Esophagus muscularis mucosa (tissue), 4 donors: ENCODE measurements at regions not wholly inside any gene's neighbourhood (a gene's known extent, or its start where the extent isn't known, plus 50 kb on each side); places are given as distances from the start of the nearest gene placed in this dataset.

Experiments used
- DNase-seq: peaks from one replicate; pipeline ENCODE4 v3.0.0-alpha.2; 2017; ENCODE audit errors: extremely low spot score
- H3K27ac ChIP-seq, 4 donors: fragments of 200-600 bp; sonication (generic); replicated peaks in 1 of 4; 1 replicate in 3 of 4; 2 replicates in 1 of 4; pipeline ENCODE4 v1.5.1; 2016 to 2019; ENCODE audit warnings: mild to moderate bottlenecking in 1 of 4
- H3K27me3 ChIP-seq, 4 donors: fragments of 200-600 bp; sonication (generic); one replicate each; pipeline versions ENCODE4 v1.5.1 to v1.6.0; 2016 to 2019
- H3K36me3 ChIP-seq, 4 donors: fragments of 200-600 bp; sonication (generic); one replicate each; pipeline ENCODE4 v1.5.1; 2016 to 2019
- H3K4me1 ChIP-seq, 4 donors: fragments of 200-600 bp; sonication (generic); one replicate each; pipeline ENCODE4 v1.5.1; 2016 to 2019
- H3K4me3 ChIP-seq, 4 donors: fragments of 200-600 bp; sonication (generic); 1 replicate in 2 of 4; 2 replicates in 2 of 4; pipeline ENCODE4 v1.5.1; 2016 to 2019; ENCODE audit warnings: mild to moderate bottlenecking in 4 of 4, moderate library complexity in 1 of 4
- H3K9me3 ChIP-seq, 4 donors: fragments of 200-600 bp; sonication (generic); 1 replicate in 3 of 4; 2 replicates in 1 of 4; pipeline ENCODE4 v1.5.1; 2016 to 2019
- EP300 ChIP-seq: sonication (generic); formaldehyde crosslinking; IDR thresholded peaks from one replicate; pipeline ENCODE4 v1.6.1; 2017; ENCODE audit warnings: antibody characterized with exemption
- POLR2A ChIP-seq: fragments of 450-650 bp; IDR thresholded peaks from one replicate; pipeline ENCODE4 v1.6.1; 2017; ENCODE audit warnings: antibody characterized with exemption, moderate library complexity, mild to moderate bottlenecking, low read depth
- POLR2AphosphoS5 ChIP-seq, 2 donors: sonication (generic); formaldehyde crosslinking; IDR thresholded peaks; one replicate each; pipeline ENCODE4 v1.6.1; 2017; ENCODE audit warnings: antibody characterized with exemption in 2 of 2
- WGBS: methylation state at CpG from one replicate; pipeline ENCODE4 v1.1.5; 2018; 5-methylcytosine and 5-hydroxymethylcytosine counted together
- intact Hi-C: fragments of 100-400 bp; cut with DNase I; formaldehyde crosslinking; loops from one replicate; pipeline ENCODE4 v1.15.1; 2023
- TF ChIP-seq, protein P1 (sequence below), 3 experiments: fragments of 200-600 bp in 2 of 3; fragments of 450-650 bp in 1 of 3; sonication (generic) in 2 of 3; IDR thresholded peaks; one replicate each; pipeline ENCODE4 v1.5.1; 2017 to 2019; ENCODE audit warnings: antibody characterized with exemption in 3 of 3, mild to moderate bottlenecking in 2 of 3, moderate library complexity in 1 of 3

DNA sequence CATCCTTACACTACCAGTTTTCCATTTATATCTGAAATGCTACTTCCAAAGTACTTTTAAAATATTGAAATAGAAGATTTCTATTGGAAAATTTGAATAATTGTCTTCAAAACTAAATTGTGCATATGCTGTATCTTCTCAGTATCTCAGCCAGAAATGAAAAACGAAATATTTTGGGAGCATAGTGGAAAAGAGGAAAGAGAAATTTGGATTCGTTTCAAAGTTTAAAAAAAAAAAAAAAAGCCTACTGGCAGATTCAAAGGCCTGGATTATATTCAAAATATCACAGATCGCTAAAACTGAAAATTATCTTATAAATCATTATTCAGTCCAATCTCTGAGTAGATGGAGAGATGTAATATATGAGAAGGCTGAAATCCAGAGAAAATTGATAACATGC is 440.7 kb downstream of the TAF11L14 start:
- no peak for TF ChIP-seq EP300
- no peak for TF ChIP-seq POLR2AphosphoS5 (IDR thresholded peaks at IDR 0.05)
- no peak for TF ChIP-seq POLR2A
- TF ChIP-seq, protein P1, sequence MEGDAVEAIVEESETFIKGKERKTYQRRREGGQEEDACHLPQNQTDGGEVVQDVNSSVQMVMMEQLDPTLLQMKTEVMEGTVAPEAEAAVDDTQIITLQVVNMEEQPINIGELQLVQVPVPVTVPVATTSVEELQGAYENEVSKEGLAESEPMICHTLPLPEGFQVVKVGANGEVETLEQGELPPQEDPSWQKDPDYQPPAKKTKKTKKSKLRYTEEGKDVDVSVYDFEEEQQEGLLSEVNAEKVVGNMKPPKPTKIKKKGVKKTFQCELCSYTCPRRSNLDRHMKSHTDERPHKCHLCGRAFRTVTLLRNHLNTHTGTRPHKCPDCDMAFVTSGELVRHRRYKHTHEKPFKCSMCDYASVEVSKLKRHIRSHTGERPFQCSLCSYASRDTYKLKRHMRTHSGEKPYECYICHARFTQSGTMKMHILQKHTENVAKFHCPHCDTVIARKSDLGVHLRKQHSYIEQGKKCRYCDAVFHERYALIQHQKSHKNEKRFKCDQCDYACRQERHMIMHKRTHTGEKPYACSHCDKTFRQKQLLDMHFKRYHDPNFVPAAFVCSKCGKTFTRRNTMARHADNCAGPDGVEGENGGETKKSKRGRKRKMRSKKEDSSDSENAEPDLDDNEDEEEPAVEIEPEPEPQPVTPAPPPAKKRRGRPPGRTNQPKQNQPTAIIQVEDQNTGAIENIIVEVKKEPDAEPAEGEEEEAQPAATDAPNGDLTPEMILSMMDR (IDR thresholded peaks at IDR 0.05), result no peak
- no peaks in the 10 kb centered on the region for H3K36me3 ChIP-seq
- no peaks in the 10 kb centered on the region for H3K9me3 ChIP-seq
- H3K4me3 ChIP-seq, result no peak overlapping the region
- 40% methylated on average over 3 of the region's 3 CpGs for WGBS
- H3K27me3 ChIP-seq, result no peaks in the 10 kb centered on the region
- intact Hi-C loops, result no loop called here
- H3K27ac ChIP-seq, result no peak overlapping the region
- H3K4me1 ChIP-seq, result no peaks in the 10 kb centered on the region
- no peak for DNase-seq

DNA sequence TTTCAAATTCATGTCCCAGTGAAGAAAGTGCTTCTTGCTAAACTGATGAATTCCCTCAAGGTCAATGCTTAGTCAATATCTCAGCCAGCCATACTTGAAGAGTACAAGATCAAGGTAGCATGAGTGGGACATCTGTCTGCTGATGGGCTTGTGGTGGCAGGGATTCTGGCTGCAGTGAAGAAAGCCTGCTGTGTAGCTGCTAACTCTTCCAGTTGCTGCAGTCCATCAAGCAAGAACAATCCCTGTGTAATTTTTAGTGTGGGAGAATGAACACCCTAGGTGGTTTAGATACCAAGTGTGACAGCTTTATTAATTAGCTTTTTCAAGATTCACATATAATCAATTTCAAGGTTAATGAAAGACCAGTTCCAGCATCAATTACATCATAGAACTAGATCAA is 443.9 kb downstream of the TAF11L14 start:
- Histone ChIP-seq H3K27me3 (no peaks in the 10 kb centered on the region), H3K36me3 (no peaks in the 10 kb centered on the region), H3K4me3 (no peak overlapping the region), H3K4me1 (no peaks in the 10 kb centered on the region), H3K27ac (no peak overlapping the region), H3K9me3 (no peaks in the 10 kb centered on the region)
- no peak for DNase-seq
- intact Hi-C loops, result no loop called here
- TF ChIP-seq EP300 (no peak), POLR2A (no peak), POLR2AphosphoS5 (IDR thresholded peaks at IDR 0.05) (no peak)
- TF ChIP-seq, protein P1 (IDR thresholded peaks at IDR 0.05), result no peak

DNA sequence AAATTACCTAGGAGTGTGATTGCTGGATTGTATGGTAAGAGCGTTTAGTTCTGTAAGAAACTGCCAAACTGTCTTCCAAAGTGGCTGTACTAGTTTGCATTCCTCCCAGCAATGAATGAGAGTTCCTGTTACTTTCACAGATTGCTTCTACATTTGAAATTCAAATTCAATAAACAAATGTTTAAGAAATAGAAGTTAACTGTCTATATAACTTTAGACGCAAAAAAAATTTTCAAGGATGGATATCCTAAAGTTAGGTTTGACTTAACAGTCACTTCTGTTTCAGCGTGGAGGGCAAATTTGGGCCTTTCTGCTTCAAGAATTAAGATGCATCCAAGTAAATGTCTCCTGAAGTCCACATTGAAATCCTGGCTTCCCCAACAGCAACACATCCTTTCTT is 445.6 kb downstream of the TAF11L14 start:
- DNase-seq, result no peak
- Histone ChIP-seq H3K9me3 (no peaks in the 10 kb centered on the region), H3K4me3 (no peak overlapping the region), H3K36me3 (no peaks in the 10 kb centered on the region), H3K27me3 (no peaks in the 10 kb centered on the region), H3K27ac (no peak overlapping the region), H3K4me1 (no peaks in the 10 kb centered on the region)
- no peak for TF ChIP-seq POLR2A
- no peak for TF ChIP-seq POLR2AphosphoS5 (IDR thresholded peaks at IDR 0.05)
- TF ChIP-seq, protein P1 (IDR thresholded peaks at IDR 0.05), result no peak
- no peak for TF ChIP-seq EP300
- WGBS, result 89% methylated on average over 3 of the region's 3 CpGs
- intact Hi-C loops, result no loop called here

DNA sequence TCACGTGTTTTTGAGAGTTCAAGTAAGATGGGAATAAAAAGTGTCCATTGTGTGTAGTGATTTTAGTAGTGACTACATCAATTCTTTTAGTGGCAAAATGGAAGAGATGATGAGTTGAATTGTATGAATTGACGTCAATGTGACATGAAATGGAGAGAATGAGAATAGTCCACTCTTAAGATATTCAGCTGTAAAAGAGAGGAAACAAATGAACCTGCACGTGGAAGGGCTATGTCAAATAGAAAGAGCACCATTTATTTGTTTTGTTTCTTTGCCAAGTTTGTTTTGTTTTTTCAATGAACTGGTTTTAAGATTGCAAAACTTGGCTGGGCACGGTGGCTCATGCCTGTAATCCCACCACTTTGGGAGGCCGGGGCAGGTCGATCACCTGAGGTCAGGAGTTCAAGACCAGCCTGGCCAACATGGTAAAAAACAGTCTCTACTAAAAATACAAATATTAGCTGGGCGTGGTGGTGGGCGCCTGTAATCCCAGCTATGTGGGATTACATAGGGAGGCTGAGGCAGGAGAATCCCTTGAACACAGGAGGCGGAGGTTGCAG is 453.8 kb downstream of the TAF11L14 start:
- TF ChIP-seq EP300, result no peak
- TF ChIP-seq, protein P1 (IDR thresholded peaks at IDR 0.05), result no peak
- TF ChIP-seq POLR2A, result no peak
- no peak for TF ChIP-seq POLR2AphosphoS5 (IDR thresholded peaks at IDR 0.05)
- Histone ChIP-seq H3K4me3 (no peak overlapping the region), H3K9me3 (no peaks in the 10 kb centered on the region), H3K27me3 (no peaks in the 10 kb centered on the region), H3K27ac (no peak overlapping the region), H3K4me1 (no peaks in the 10 kb centered on the region), H3K36me3 (no peaks in the 10 kb centered on the region)
- intact Hi-C loops, result no loop called here
- 77% methylated on average over 9 of the region's 9 CpGs for WGBS
- DNase-seq, result no peak

DNA sequence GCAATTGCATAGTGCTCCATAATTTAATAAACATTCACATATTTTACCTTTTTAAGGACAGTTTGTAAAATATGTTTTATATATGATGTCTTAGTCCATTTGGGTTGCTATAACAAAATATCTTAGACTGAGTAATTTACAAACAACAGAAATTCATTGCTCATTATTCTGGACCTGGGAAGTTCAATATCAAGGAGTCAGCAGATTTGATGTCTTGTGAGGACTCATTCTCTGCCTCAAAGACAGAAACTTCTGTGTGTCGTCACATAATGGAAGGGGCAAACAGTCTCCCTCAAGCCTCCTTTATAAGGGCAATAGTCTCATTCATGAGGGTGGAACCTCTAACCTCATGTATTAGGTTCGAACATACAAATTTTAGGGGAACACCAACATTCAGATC is 455.9 kb downstream of the TAF11L14 start:
- intact Hi-C loops, result no loop called here
- H3K9me3 ChIP-seq, result no peaks in the 10 kb centered on the region
- H3K4me3 ChIP-seq, result no peak overlapping the region
- no peak overlapping the region for H3K27ac ChIP-seq
- H3K27me3 ChIP-seq, result no peaks in the 10 kb centered on the region
- H3K36me3 ChIP-seq, result no peaks in the 10 kb centered on the region
- TF ChIP-seq, protein P1 (IDR thresholded peaks at IDR 0.05), result no peak
- TF ChIP-seq POLR2AphosphoS5 (IDR thresholded peaks at IDR 0.05) (no peak), POLR2A (no peak), EP300 (no peak)
- no peak for DNase-seq
- WGBS, result 88% methylated on average over 2 of the region's 2 CpGs
- H3K4me1 ChIP-seq, result no peaks in the 10 kb centered on the region
